Thyroid gland (tissue), 4 donors: ENCODE measurements at regions not wholly inside any gene's neighbourhood (a gene's known extent, or its start where the extent isn't known, plus 50 kb on each side); places are given as distances from the start of the nearest gene placed in this dataset.

Experiments
- POLR2A ChIP-seq, 2 donors: fragments of 450-650 bp; IDR thresholded peaks; one replicate each; pipeline ENCODE4 v1.6.1; 2017; ENCODE audit warnings: antibody characterized with exemption in 2 of 2, mild to moderate bottlenecking in 2 of 2, moderate library complexity in 1 of 2
- TF ChIP-seq, protein P1 (sequence below), 6 experiments: fragments of 200-600 bp in 3 of 6; fragments of 450-650 bp in 3 of 6; sonication (generic) in 3 of 6; IDR thresholded peaks; one replicate each; pipeline ENCODE4 v1.5.1; 2016 to 2019; ENCODE audit warnings: antibody characterized with exemption in 6 of 6, mild to moderate bottlenecking in 2 of 6, inconsistent platforms in 1 of 6, moderate library complexity in 1 of 6

DNA sequence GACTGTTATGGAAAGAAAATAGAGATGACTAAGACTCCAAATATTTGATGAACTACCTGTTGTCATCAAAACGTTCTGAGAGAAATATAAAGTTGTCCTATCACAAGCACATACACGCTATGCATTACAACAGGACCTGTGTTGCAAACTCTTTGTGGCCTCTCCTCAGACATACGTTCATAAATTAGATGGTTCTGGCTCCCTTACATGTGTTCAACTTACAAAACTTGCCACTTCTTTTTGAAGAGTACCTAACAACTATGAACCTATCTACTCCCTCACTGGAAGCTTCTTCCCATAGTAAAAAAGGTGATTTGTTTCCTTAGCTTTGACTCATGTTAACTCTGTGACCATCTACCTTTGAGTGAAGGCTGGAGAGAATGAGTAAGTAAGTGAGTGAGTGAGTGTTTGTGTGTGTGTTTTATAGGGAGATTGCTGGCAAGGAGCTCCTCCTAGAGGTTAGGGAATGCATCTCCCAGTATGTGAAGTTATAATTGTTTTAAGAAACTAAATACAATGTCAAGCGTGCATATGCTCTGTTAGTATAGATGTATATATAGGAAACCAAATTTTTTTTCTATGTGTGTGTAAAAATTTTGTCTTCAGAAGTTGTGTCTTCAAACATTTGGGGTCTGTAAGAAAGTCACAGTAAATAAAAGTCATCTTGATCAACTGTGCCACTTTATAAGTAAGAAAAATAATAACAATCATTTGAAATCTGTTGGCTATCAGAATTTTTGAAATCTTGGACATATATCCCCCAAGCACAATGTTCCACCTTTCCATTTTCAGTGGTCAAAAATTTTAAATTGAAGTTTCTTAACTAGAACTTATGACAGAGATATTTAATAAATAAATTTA, 1211.1 kb upstream of the GJE1 start:
- TF ChIP-seq, protein P1, sequence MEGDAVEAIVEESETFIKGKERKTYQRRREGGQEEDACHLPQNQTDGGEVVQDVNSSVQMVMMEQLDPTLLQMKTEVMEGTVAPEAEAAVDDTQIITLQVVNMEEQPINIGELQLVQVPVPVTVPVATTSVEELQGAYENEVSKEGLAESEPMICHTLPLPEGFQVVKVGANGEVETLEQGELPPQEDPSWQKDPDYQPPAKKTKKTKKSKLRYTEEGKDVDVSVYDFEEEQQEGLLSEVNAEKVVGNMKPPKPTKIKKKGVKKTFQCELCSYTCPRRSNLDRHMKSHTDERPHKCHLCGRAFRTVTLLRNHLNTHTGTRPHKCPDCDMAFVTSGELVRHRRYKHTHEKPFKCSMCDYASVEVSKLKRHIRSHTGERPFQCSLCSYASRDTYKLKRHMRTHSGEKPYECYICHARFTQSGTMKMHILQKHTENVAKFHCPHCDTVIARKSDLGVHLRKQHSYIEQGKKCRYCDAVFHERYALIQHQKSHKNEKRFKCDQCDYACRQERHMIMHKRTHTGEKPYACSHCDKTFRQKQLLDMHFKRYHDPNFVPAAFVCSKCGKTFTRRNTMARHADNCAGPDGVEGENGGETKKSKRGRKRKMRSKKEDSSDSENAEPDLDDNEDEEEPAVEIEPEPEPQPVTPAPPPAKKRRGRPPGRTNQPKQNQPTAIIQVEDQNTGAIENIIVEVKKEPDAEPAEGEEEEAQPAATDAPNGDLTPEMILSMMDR (IDR thresholded peaks at IDR 0.05): peak; percentile 45 to 86 (median 72)
- TF ChIP-seq POLR2A (IDR thresholded peaks at IDR 0.05): no peak
